Mammary epithelial cell (primary cell): ENCODE measurements at regions not wholly inside any gene's neighbourhood (a gene's known extent, or its start where the extent isn't known, plus 50 kb on each side); places are given as distances from the start of the nearest gene placed in this dataset.
"Not testable (repeated sequence)": the region's sequence is repeated elsewhere in the genome, so short reads cannot be mapped to it uniquely, and the experiment has no call there.

Source experiments
- EZH2 ChIP-seq: IDR thresholded peaks from 2 replicates; pipeline ENCODE4 v1.6.1; 2012; ENCODE audit warnings: low read length, inconsistent platforms, borderline replicate concordance
- TF ChIP-seq, protein P1 (sequence below), 2 donors: IDR thresholded peaks in 1 of 2; conservative IDR thresholded peaks in 1 of 2; 2 replicates each; pipeline ENCODE4 v1.5.1; 2011 to 2012; ENCODE audit warnings: inconsistent platforms in 2 of 2, low read length in 2 of 2, mild to moderate bottlenecking in 2 of 2, control low read depth in 1 of 2, low read depth in 1 of 2; ENCODE audit not compliant: insufficient read depth in 1 of 2; ENCODE audit errors: extremely low read depth in 1 of 2

DNA sequence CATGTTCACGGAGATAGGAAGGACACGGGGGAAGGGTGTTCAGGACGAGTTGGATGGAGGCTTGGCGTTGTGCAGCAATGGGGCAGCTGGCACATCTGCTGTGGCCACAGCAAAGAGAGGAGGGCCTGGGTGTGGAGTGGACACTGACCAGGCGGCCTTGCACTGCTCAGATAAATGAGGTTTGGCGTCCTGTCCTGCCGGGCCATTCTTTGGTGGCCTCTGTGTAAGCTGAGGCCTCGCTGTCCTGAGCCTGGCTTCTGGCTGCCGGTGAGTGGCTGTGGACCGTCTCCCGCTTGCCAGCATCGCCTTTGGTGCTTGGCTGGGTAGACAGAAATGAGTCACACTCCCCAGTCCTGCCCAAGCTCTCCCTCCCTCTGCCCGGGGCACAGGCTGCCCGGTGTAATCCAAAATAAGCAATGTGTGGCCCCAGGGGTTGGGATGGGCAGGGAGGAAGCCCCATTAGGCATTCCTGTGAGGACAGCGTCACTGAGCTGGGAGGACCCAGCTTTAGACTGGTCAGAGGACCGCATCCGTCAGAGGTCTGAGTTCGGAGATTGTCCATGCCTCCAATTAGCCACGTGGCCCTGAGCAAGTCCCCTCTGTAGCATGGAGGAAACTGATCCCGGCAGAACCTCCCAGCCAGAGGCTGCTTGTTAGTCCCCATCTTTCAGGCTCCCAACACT is 158.1 kb downstream of the OR4M2 start:
- TF ChIP-seq, protein P1, sequence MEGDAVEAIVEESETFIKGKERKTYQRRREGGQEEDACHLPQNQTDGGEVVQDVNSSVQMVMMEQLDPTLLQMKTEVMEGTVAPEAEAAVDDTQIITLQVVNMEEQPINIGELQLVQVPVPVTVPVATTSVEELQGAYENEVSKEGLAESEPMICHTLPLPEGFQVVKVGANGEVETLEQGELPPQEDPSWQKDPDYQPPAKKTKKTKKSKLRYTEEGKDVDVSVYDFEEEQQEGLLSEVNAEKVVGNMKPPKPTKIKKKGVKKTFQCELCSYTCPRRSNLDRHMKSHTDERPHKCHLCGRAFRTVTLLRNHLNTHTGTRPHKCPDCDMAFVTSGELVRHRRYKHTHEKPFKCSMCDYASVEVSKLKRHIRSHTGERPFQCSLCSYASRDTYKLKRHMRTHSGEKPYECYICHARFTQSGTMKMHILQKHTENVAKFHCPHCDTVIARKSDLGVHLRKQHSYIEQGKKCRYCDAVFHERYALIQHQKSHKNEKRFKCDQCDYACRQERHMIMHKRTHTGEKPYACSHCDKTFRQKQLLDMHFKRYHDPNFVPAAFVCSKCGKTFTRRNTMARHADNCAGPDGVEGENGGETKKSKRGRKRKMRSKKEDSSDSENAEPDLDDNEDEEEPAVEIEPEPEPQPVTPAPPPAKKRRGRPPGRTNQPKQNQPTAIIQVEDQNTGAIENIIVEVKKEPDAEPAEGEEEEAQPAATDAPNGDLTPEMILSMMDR (conservative IDR thresholded peaks at IDR 0.05 in 1 of 2, IDR thresholded peaks at IDR 0.05 in 1 of 2; ENCODE audit: extremely low read depth in 1 of 2, insufficient read depth in 1 of 2, low read depth in 1 of 2, low read length in 2 of 2): not testable (repeated sequence)
- not testable (repeated sequence) for TF ChIP-seq EZH2
